ENCODE measurements at regions not wholly inside any gene's neighbourhood (a gene's known extent, or its start where the extent isn't known, plus 50 kb on each side); places are given as distances from the start of the nearest gene placed in this dataset.

- Histone ChIP-seq H3K27me3 (replicated peaks in 1 of 4; ENCODE audit: control insufficient read depth in 3 of 4, extremely low read depth in 1 of 4, insufficient read depth in 3 of 4, low read length in 3 of 4) (no peaks in the 10 kb centered on the region), H3K27ac (ENCODE audit: low read depth, low read length) (no peak overlapping the region), H3K4me3 (ENCODE audit: extremely low read depth in 1 of 4, insufficient read depth in 2 of 4, low read depth in 3 of 4, low read length in 4 of 4) (no peak overlapping the region), H3K4ac (replicated peaks; ENCODE audit: insufficient read length, low read depth, low read length) (no peak overlapping the region), H2AK5ac (ENCODE audit: low read depth, low read length) (no peak overlapping the region), H2AFZ (ENCODE audit: low read length) (no peak overlapping the region), H2BK20ac (ENCODE audit: low read length) (no peak overlapping the region), H2BK120ac (replicated peaks; ENCODE audit: low read depth, low read length) (no peak overlapping the region), H3K79me2 (ENCODE audit: control insufficient read depth in 1 of 2, insufficient read depth in 2 of 2, low read length in 2 of 2) (no peaks in the 10 kb centered on the region), H3K23me2 (ENCODE audit: low read depth, low read length) (no peaks in the 10 kb centered on the region), H3K79me1 (ENCODE audit: low read depth, low read length) (no peaks in the 10 kb centered on the region), H3K14ac (ENCODE audit: insufficient read length) (no peak overlapping the region), H2BK15ac (ENCODE audit: low read length) (no peak overlapping the region), H4K8ac (ENCODE audit: extremely low read depth, insufficient read depth, low read length) (no peak overlapping the region), H3K9me3 (ENCODE audit: insufficient read depth in 2 of 2, low read depth in 1 of 2, low read length in 1 of 2) (no peaks in the 10 kb centered on the region), H3K4me1 (replicated peaks in 1 of 4; ENCODE audit: control insufficient read depth in 3 of 4, insufficient read depth in 4 of 4, low read length in 3 of 4) (peaks cover 0 to 7% (median under 1%) of the 10 kb centered on the region in 4 experiments; a peak in 2 of 7 replicates), H3K36me3 (ENCODE audit: control insufficient read depth in 2 of 4, insufficient read depth in 4 of 4, low read length in 3 of 4) (no peaks in the 10 kb centered on the region), H3K18ac (ENCODE audit: extremely low read depth, low read length) (no peak overlapping the region), H3K9ac (replicated peaks in 1 of 4; ENCODE audit: extremely low read depth in 1 of 4, low read depth in 3 of 4, low read length in 3 of 4) (no peak overlapping the region), H3K23ac (ENCODE audit: insufficient read length) (no peak overlapping the region), H4K5ac (ENCODE audit: insufficient read length, low read depth, low read length) (no peak overlapping the region), H2BK12ac (ENCODE audit: low read depth, low read length) (no peak overlapping the region), H3K4me2 (ENCODE audit: insufficient read depth in 1 of 2, low read depth in 2 of 2, low read length in 2 of 2) (no peak overlapping the region), H4K20me1 (replicated peaks in 1 of 2; ENCODE audit: control insufficient read depth in 1 of 2, insufficient read depth in 2 of 2, low read length in 2 of 2) (no peaks in the 10 kb centered on the region), H3K56ac (replicated peaks; ENCODE audit: insufficient read length, low read depth, low read length) (no peak overlapping the region), H2BK5ac (ENCODE audit: low read depth, low read length) (no peak overlapping the region), H4K91ac (replicated peaks; ENCODE audit: insufficient read length, low read length) (no peak overlapping the region)
- FAIRE-seq (no peak), DNase-seq (ENCODE audit: low read depth in 1 of 2, low spot score in 2 of 2) (no peak)
- ChIA-PET POLR2A (ENCODE audit: partially characterized antibody) (no interaction called here), CTCF (ENCODE audit: partially characterized antibody) (no interaction called here)
- 92% methylated on average over 1 of the region's 1 CpG; no CpG with 5 or more reads in 1 of the 2 experiments for WGBS, 2 experiments (ENCODE audit: extremely low coverage in 1 of 2, insufficient coverage in 1 of 2, insufficient read length in 1 of 2, insufficient replicate concordance in 2 of 2, low coverage in 1 of 2, low lambda C conversion rate in 2 of 2, missing lambda C conversion rate in 1 of 2)
- no peak for TF ChIP-seq CHD7 (IDR thresholded peaks at IDR 0.05; ENCODE audit: insufficient replicate concordance, low read length)
Measured at GRCh38 chr4:11843340-11843739, 414.6 kb upstream of the HS3ST1 start.
